Thoracic aorta (tissue), 2 donors: ENCODE measurements at regions not wholly inside any gene's neighbourhood (a gene's known extent, or its start where the extent isn't known, plus 50 kb on each side); places are given as distances from the start of the nearest gene placed in this dataset.

ENCODE experiments used
- ATAC-seq: fragments of 150-250 bp; one replicate; pipeline ENCODE4 v1.8.0; 2017; ENCODE audit warnings: low read depth; ENCODE audit not compliant: insufficient number of reproducible peaks, low FRiP score
- DNase-seq: peaks from one replicate; pipeline ENCODE4 v3.0.0-alpha.2; 2020; ENCODE audit warnings: low spot score
- H3K27ac ChIP-seq, 2 donors: fragments of 200-600 bp; sonication (generic); 1 replicate in 1 of 2; 2 replicates in 1 of 2; pipeline ENCODE4 v1.5.1; 2016; ENCODE audit warnings: mild to moderate bottlenecking in 2 of 2, moderate library complexity in 2 of 2
- H3K27me3 ChIP-seq: fragments of 200-600 bp; sonication (generic); replicated peaks from 2 replicates; pipeline ENCODE4 v1.6.0; 2016; ENCODE audit warnings: mild to moderate bottlenecking; ENCODE audit not compliant: insufficient read depth
- H3K36me3 ChIP-seq: fragments of 200-600 bp; sonication (generic); one replicate; pipeline ENCODE4 v1.5.1; 2016
- H3K4me1 ChIP-seq, 2 donors: fragments of 200-600 bp; sonication (generic); 1 replicate in 1 of 2; 2 replicates in 1 of 2; pipeline versions ENCODE4 v1.5.1 to v1.6.0; 2016; ENCODE audit warnings: low read depth in 2 of 2, mild to moderate bottlenecking in 1 of 2; ENCODE audit not compliant: control insufficient read depth in 1 of 2
- H3K4me3 ChIP-seq: fragments of 200-600 bp; sonication (generic); 2 replicates; pipeline ENCODE4 v1.5.1; 2016; ENCODE audit warnings: mild to moderate bottlenecking
- H3K9me3 ChIP-seq: fragments of 200-600 bp; sonication (generic); 2 replicates; pipeline ENCODE4 v1.5.1; 2016
- CTCF ChIP-seq: fragments of 200-600 bp; sonication (generic); IDR thresholded peaks from one replicate; pipeline ENCODE4 v1.5.1; 2019; ENCODE audit warnings: antibody characterized with exemption

GRCh38 chr12:13390918-13391317 is 194.4 kb downstream of the EMP1 start:
- no peaks in the 10 kb centered on the region for H3K27me3 ChIP-seq
- TF ChIP-seq CTCF = no peak
- no peak for ATAC-seq
- no peak for DNase-seq
- peaks cover 5 to 17% of the 10 kb centered on the region in 2 donors for H3K4me1 ChIP-seq
- H3K9me3 ChIP-seq = no peaks in the 10 kb centered on the region
- no peaks in the 10 kb centered on the region for H3K36me3 ChIP-seq
- H3K27ac ChIP-seq = peak overlapping the region in 1 of 2 donors; percentile 4
- no peak overlapping the region for H3K4me3 ChIP-seq

DNA sequence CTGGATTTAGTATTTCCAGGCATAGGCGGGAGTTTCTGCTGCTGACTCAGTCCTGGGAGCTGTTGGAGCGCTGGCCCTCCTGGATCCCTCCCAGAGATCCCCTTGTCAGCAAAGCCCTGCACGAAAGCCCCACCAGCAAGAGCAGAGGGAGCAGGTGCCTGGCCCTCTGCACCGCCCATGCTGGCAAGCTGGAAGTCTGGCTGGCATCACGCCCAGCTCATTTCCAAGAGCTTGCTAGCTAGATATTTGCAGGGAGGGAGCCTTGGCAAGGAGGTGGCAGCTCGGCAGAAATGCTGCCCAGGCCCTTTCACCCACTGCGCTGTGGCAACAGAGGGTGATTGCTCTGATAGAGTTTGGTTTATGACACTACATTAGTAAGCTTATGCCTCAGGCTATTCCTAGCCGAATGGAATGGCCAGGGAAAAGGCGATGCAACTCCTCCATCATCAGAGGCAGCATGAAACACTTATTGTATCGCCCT is 193.9 kb downstream of the EMP1 start:
- ATAC-seq = peak; percentile 97
- peak overlapping the region; percentile 4 to 34 for H3K27ac ChIP-seq

DNA sequence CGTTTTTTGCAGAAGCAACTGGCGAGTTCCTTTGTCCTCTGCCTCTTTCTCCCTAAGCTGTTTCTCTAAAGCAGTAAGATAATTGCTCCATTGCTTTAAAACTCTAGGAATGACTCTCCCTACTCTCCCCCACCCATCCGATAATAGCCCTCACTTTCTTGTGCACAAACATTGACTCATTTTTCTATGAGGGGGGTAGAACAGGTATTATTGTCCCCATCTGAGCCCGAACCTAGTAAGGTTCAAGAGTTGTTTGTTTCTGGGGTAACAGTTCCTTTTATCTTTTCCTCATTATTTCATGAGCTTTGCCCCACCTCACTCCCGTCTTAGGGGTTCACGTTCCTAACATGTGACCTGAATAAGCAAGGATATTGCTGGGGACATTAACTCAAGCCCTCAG is 190.6 kb downstream of the EMP1 start:
- Histone ChIP-seq H3K9me3 (no peaks in the 10 kb centered on the region), H3K27me3 (no peaks in the 10 kb centered on the region), H3K4me3 (no peak overlapping the region), H3K27ac (no peak overlapping the region), H3K4me1 (peaks cover 5 to 17% of the 10 kb centered on the region in 2 donors), H3K36me3 (no peaks in the 10 kb centered on the region)
- no peak for DNase-seq
- no peak for TF ChIP-seq CTCF
- ATAC-seq = no peak

More for the DNA sequence above, 193.9 kb downstream of the EMP1 start:
- no peaks in the 10 kb centered on the region for H3K27me3 ChIP-seq
- DNase-seq = peak; percentile 79
- no peak overlapping the region for H3K4me3 ChIP-seq
- TF ChIP-seq CTCF = no peak
- no peaks in the 10 kb centered on the region for H3K36me3 ChIP-seq
- H3K9me3 ChIP-seq = no peaks in the 10 kb centered on the region
- peaks cover 5 to 17% of the 10 kb centered on the region in 2 donors for H3K4me1 ChIP-seq

GRCh38 chr12:13386323-13387039 is 190.0 kb downstream of the EMP1 start:
- Histone ChIP-seq H3K36me3 (no peaks in the 10 kb centered on the region), H3K27ac (no peak overlapping the region), H3K27me3 (no peaks in the 10 kb centered on the region), H3K4me3 (no peak overlapping the region), H3K9me3 (no peaks in the 10 kb centered on the region), H3K4me1 (peaks cover 5 to 17% of the 10 kb centered on the region in 2 donors)
- DNase-seq (no peak), ATAC-seq (no peak)
- TF ChIP-seq CTCF = no peak

DNA sequence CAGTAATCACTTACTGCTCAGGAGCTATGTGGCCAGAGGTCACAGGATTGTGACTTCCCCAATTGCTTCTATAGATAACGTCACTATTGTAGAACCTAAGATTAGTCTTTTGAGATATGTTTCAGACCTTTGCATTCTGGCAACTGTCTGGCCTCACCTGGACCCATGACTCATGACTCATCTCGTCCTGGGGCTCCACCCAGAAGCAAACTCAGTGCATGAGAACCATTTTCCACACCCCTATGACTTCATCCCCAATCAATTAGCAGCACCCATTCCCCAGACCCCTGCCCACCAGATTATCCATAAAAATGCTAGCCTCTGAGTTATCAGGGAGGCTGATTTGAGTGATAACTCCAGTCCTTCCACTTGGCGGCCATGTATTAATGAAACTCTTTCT is 186.9 kb downstream of the EMP1 start:
- no peak for TF ChIP-seq CTCF
- DNase-seq = no peak
- no peak overlapping the region for H3K27ac ChIP-seq
- no peaks in the 10 kb centered on the region for H3K27me3 ChIP-seq
- no peaks in the 10 kb centered on the region for H3K4me1 ChIP-seq
- no peaks in the 10 kb centered on the region for H3K9me3 ChIP-seq
- H3K36me3 ChIP-seq = no peaks in the 10 kb centered on the region
- H3K4me3 ChIP-seq = no peak overlapping the region
- no peak for ATAC-seq
